ENCODE measurements at regions not wholly inside any gene's neighbourhood (a gene's known extent, or its start where the extent isn't known, plus 50 kb on each side); places are given as distances from the start of the nearest gene placed in this dataset.

GRCh38 chr16:64712026-64712425 is 409.8 kb downstream of the CDH11 start:
- Histone ChIP-seq H3K4me3 (ENCODE audit: low read depth in 2 of 2, low read length in 2 of 2) (no peak overlapping the region), H3K9me3 (ENCODE audit: control insufficient read depth, insufficient read depth, low read depth, low read length) (no peaks in the 10 kb centered on the region), H3K36me3 (ENCODE audit: control insufficient read depth, insufficient read depth, low read length) (no peaks in the 10 kb centered on the region), H3K4me1 (ENCODE audit: control insufficient read depth, insufficient read depth, low read length) (no peaks in the 10 kb centered on the region), H3K27me3 (ENCODE audit: control insufficient read depth, insufficient read depth, low read length) (no peaks in the 10 kb centered on the region), H3K27ac (ENCODE audit: low read length) (no peak overlapping the region)
- TF ChIP-seq POLR2AphosphoS5 (IDR thresholded peaks at IDR 0.05; ENCODE audit: low read depth, low read length), result no peak
- no peak for TF ChIP-seq CTCF (IDR thresholded peaks at IDR 0.05)
- no peak for TF ChIP-seq SIN3A (IDR thresholded peaks at IDR 0.05; ENCODE audit: borderline replicate concordance, insufficient read depth, low read depth, low read length)
- no peak for TF ChIP-seq REST (IDR thresholded peaks at IDR 0.05; ENCODE audit: insufficient read depth in 1 of 2, low read depth in 2 of 2, low read length in 1 of 2)
- TF ChIP-seq TCF7L2 (IDR thresholded peaks at IDR 0.05; ENCODE audit: low read depth, low read length), result no peak
- in situ Hi-C loops (cut with HindIII; ENCODE audit: low pct_unique_long_range_greater_than_20kb, low sequenced_read_pairs) (no loop called here), intact Hi-C loops (cut with micrococcal nuclease; ENCODE audit: unreplicated experiment) (no loop called here)
- no peak for ATAC-seq
- no peak for DNase-seq (ENCODE audit: low read depth, low spot score)
- POLR2A ChIA-PET, result no interaction called here
- CTCF ChIA-PET, result no interaction called here
- no TSS peak for BruUV-seq (replicated peaks)

GRCh38 chr16:64711596-64711995 is 410.3 kb downstream of the CDH11 start:
- Histone ChIP-seq H3K36me3 (ENCODE audit: control insufficient read depth, insufficient read depth, low read length) (no peaks in the 10 kb centered on the region), H3K9me3 (ENCODE audit: control insufficient read depth, insufficient read depth, low read depth, low read length) (no peaks in the 10 kb centered on the region), H3K27ac (ENCODE audit: low read length) (no peak overlapping the region), H3K27me3 (ENCODE audit: control insufficient read depth, insufficient read depth, low read length) (no peaks in the 10 kb centered on the region), H3K4me1 (ENCODE audit: control insufficient read depth, insufficient read depth, low read length) (no peaks in the 10 kb centered on the region), H3K4me3 (ENCODE audit: low read depth in 2 of 2, low read length in 2 of 2) (no peak overlapping the region)
- intact Hi-C loops (cut with micrococcal nuclease; ENCODE audit: unreplicated experiment) (no loop called here), in situ Hi-C loops (cut with HindIII; ENCODE audit: low pct_unique_long_range_greater_than_20kb, low sequenced_read_pairs) (no loop called here)
- TF ChIP-seq POLR2AphosphoS5 (IDR thresholded peaks at IDR 0.05; ENCODE audit: low read depth, low read length) (no peak), CTCF (IDR thresholded peaks at IDR 0.05) (no peak), TCF7L2 (IDR thresholded peaks at IDR 0.05; ENCODE audit: low read depth, low read length) (no peak), REST (IDR thresholded peaks at IDR 0.05; ENCODE audit: insufficient read depth in 1 of 2, low read depth in 2 of 2, low read length in 1 of 2) (no peak), SIN3A (IDR thresholded peaks at IDR 0.05; ENCODE audit: borderline replicate concordance, insufficient read depth, low read depth, low read length) (no peak)
- no TSS peak for BruUV-seq (replicated peaks)
- DNase-seq (ENCODE audit: low read depth, low spot score) (no peak), ATAC-seq (no peak)
- POLR2A ChIA-PET, result no interaction called here
- CTCF ChIA-PET, result no interaction called here
